Natural killer cell (primary cell): ENCODE measurements at regions not wholly inside any gene's neighbourhood (a gene's known extent, or its start where the extent isn't known, plus 50 kb on each side); places are given as distances from the start of the nearest gene placed in this dataset.
"Not testable (repeated sequence)": the region's sequence is repeated elsewhere in the genome, so short reads cannot be mapped to it uniquely, and the experiment has no call there.

Experiments used
- ATAC-seq, 3 donors: fragments of 150-1000 bp in 2 of 3; fragments of 200-7000 bp in 1 of 3; cut with Tn5 transposase; 1 replicate in 1 of 3; 2 replicates in 2 of 3; pipeline ENCODE4 v1.10.0; 2021; ENCODE audit warnings: mild to moderate bottlenecking in 2 of 3, moderate library complexity in 2 of 3
- DNase-seq, 2 donors: peaks; one replicate each; pipeline versions ENCODE4 v3.0.0 to v3.0.0-alpha.2; 2013 to 2021; ENCODE audit warnings: mixed read lengths in 1 of 2
- H3K27ac ChIP-seq: one replicate; pipeline ENCODE4 v1.5.1; 2013; ENCODE audit warnings: mild to moderate bottlenecking, low read length
- H3K27me3 ChIP-seq: one replicate; pipeline ENCODE4 v1.6.1; 2013; ENCODE audit warnings: low read length; ENCODE audit not compliant: control insufficient read depth, insufficient read depth
- H3K36me3 ChIP-seq: one replicate; pipeline ENCODE4 v1.6.1; 2013; ENCODE audit warnings: low read length; ENCODE audit not compliant: control insufficient read depth, insufficient read depth
- H3K4me1 ChIP-seq: one replicate; pipeline ENCODE4 v1.6.1; 2013; ENCODE audit warnings: low read length; ENCODE audit not compliant: control insufficient read depth, insufficient read depth
- H3K4me3 ChIP-seq: one replicate; pipeline ENCODE4 v1.5.1; 2013; ENCODE audit warnings: low read length
- H3K9me3 ChIP-seq: one replicate; pipeline ENCODE4 v1.6.1; 2013; ENCODE audit warnings: low read length; ENCODE audit not compliant: control insufficient read depth, insufficient read depth
- H3K27ac Mint-ChIP-seq, 2 donors: one replicate each; pipeline ENCODE4 v1.8.0; 2022; ENCODE audit warnings: mild to moderate bottlenecking in 2 of 2, mixed read lengths in 2 of 2, moderate library complexity in 1 of 2
- H3K27me3 Mint-ChIP-seq, 2 donors: one replicate each; pipeline ENCODE4 v1.8.0; 2022; ENCODE audit warnings: low read depth in 2 of 2, mixed read lengths in 2 of 2
- H3K36me3 Mint-ChIP-seq: one replicate; pipeline ENCODE4 v1.8.0; 2022; ENCODE audit warnings: mixed read lengths
- H3K4me1 Mint-ChIP-seq, 2 donors: one replicate each; pipeline ENCODE4 v1.8.0; 2022; ENCODE audit warnings: mixed read lengths in 2 of 2
- H3K4me3 Mint-ChIP-seq: one replicate; pipeline ENCODE4 v1.8.0; 2022; ENCODE audit warnings: mild to moderate bottlenecking, moderate library complexity, mixed read lengths
- H3K9me3 Mint-ChIP-seq, 2 donors: one replicate each; pipeline ENCODE4 v1.8.0; 2022; ENCODE audit warnings: mixed read lengths in 2 of 2
- WGBS: methylation state at CpG from one replicate; pipeline ENCODE4 v1.1.7; 2013; ENCODE audit warnings: missing lambda C conversion rate; ENCODE audit not compliant: insufficient coverage; 5-methylcytosine and 5-hydroxymethylcytosine counted together
- intact Hi-C: fragments of 100-400 bp; cut with micrococcal nuclease; formaldehyde crosslinking; loops from one replicate; pipeline ENCODE4 v1.14.2; 2022
- TF ChIP-seq, protein P1 (sequence below): fragments of 200-600 bp; IDR thresholded peaks from one replicate; pipeline ENCODE4 v1.8.0; 2022; ENCODE audit warnings: antibody characterized with exemption

DNA sequence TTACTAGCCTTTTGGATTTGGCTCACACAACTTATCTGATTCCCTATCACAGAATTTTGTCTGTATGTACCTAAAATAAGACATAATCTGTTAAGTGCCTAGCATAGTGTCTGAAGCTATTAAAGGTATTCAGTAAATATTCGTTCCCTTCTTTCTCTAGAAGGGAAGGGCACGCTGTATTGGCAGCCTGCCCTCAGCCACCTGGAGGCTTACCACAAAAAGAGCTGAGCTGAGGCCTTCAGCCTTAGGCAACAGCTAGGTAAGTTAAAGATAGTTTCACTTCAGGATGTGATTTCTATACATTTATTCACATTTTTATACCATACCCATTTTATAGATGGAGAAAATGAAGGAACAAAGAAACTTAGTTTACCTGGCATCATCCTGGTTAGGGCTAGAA, 400.0 kb upstream of the LCORL start:
- H3K36me3 Mint-ChIP-seq = no peaks in the 10 kb centered on the region
- H3K4me1 Mint-ChIP-seq = no peaks in the 10 kb centered on the region
- Histone ChIP-seq H3K9me3 (no peaks in the 10 kb centered on the region), H3K27me3 (no peaks in the 10 kb centered on the region), H3K4me1 (no peaks in the 10 kb centered on the region), H3K4me3 (no peak overlapping the region), H3K36me3 (no peaks in the 10 kb centered on the region), H3K27ac (no peak overlapping the region)
- no peak for DNase-seq
- H3K4me3 Mint-ChIP-seq = no peak overlapping the region
- intact Hi-C loops = no loop called here
- 80% methylated on average over 2 of the region's 2 CpGs for WGBS
- TF ChIP-seq, protein P1, sequence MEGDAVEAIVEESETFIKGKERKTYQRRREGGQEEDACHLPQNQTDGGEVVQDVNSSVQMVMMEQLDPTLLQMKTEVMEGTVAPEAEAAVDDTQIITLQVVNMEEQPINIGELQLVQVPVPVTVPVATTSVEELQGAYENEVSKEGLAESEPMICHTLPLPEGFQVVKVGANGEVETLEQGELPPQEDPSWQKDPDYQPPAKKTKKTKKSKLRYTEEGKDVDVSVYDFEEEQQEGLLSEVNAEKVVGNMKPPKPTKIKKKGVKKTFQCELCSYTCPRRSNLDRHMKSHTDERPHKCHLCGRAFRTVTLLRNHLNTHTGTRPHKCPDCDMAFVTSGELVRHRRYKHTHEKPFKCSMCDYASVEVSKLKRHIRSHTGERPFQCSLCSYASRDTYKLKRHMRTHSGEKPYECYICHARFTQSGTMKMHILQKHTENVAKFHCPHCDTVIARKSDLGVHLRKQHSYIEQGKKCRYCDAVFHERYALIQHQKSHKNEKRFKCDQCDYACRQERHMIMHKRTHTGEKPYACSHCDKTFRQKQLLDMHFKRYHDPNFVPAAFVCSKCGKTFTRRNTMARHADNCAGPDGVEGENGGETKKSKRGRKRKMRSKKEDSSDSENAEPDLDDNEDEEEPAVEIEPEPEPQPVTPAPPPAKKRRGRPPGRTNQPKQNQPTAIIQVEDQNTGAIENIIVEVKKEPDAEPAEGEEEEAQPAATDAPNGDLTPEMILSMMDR = no peak
- no peak overlapping the region for H3K27ac Mint-ChIP-seq
- no peaks in the 10 kb centered on the region for H3K27me3 Mint-ChIP-seq
- H3K9me3 Mint-ChIP-seq = peaks cover 3 to 8% of the 10 kb centered on the region in 2 donors
- no peak for ATAC-seq

DNA sequence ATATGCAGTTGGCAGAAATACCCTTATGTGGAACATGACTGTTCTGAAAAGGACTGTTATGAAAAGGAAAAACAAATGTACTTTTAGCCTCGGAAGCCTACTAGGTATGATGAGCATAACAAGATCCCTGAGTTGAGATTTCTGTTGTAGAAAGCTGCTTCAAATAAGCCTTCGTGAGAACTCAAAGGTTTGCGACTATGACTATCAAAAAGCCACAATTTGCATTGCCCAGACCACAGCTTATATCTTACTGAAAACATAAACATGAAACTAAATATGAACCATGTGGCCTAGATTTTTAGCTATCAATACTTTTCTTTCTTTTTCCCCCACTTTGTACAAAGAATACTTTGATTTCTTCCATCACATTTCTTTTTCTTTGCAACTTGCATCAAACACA, 398.2 kb upstream of the LCORL start:
- no peak overlapping the region for H3K4me3 Mint-ChIP-seq

DNA sequence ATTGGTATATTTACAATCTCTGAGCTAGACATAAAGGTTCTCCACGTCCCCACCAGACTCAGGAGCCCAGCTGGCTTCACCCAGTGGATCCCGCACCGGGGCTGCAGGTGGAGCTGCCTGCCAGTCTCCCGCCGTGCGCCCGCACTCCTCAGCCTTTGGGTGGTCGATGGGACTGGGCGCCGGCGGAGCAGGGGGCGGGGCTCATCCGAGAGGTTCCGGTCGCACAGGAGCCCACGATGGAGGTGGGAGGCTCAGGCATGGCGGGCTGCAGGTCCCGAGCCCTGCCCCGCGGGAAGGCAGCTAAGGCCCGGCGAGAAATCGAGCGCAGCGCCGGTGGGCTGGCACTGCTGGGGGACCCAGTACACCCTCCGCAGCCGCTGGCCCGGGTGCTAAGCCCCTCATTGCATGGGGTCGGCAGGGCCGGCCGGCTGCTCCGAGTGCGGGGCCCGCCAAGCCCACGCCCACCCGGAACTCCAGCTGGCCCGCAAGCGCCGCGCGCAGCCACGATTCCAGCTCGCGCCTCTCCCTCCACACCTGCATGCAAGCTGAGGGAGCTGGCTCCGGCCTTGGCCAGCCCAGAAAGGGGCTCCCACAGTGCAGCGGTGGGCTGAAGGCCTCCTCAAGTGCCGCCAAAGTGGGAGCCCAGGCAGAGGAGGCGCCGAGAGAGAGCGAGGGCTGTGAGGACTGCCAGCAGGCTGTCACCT, 396.8 kb upstream of the LCORL start:
- H3K27me3 Mint-ChIP-seq, intact Hi-C loops, H3K9me3 ChIP-seq, DNase-seq, H3K36me3 Mint-ChIP-seq, H3K9me3 Mint-ChIP-seq, H3K27ac ChIP-seq, H3K27ac Mint-ChIP-seq, H3K4me3 Mint-ChIP-seq, ATAC-seq, H3K27me3 ChIP-seq, H3K36me3 ChIP-seq, H3K4me1 Mint-ChIP-seq, H3K4me3 ChIP-seq, H3K4me1 ChIP-seq: not testable (repeated sequence)
- WGBS = 95% methylated on average over 51 of the region's 51 CpGs

More for the DNA sequence above, 398.2 kb upstream of the LCORL start:
- TF ChIP-seq, protein P1 = no peak
- Histone ChIP-seq H3K27ac (no peak overlapping the region), H3K4me1 (no peaks in the 10 kb centered on the region), H3K4me3 (no peak overlapping the region), H3K36me3 (no peaks in the 10 kb centered on the region), H3K9me3 (no peaks in the 10 kb centered on the region), H3K27me3 (no peaks in the 10 kb centered on the region)
- Mint-ChIP-seq H3K9me3 (peaks cover 3 to 10% of the 10 kb centered on the region in 2 donors), H3K4me1 (no peaks in the 10 kb centered on the region), H3K36me3 (no peaks in the 10 kb centered on the region), H3K27ac (no peak overlapping the region), H3K27me3 (no peaks in the 10 kb centered on the region)
- no peak for ATAC-seq
- WGBS = 87% methylated on average over 3 of the region's 3 CpGs
- DNase-seq = no peak
- intact Hi-C loops = no loop called here

DNA sequence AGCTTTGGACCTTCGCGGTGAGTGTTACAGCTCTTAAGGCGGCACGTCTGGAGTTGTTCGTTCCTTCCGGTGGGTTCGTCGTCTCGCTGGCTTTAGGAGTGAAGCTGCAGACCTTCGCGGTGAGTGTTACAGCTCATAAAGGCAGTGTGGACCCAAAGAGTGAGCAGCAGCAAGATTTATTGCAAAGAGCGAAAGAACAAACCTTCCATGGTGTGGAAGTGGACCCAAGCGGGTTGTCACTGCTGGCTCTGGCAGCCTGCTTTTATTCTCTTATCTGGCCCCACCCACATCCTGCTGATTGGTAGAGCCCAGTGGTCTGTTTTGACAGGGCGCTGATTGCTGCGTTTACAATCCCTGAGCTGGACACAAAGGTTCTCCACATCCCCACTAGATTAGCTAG, 396.1 kb upstream of the LCORL start:
- H3K4me3 ChIP-seq, H3K27me3 Mint-ChIP-seq, H3K36me3 Mint-ChIP-seq, H3K4me1 ChIP-seq, H3K4me1 Mint-ChIP-seq, H3K9me3 ChIP-seq, H3K4me3 Mint-ChIP-seq, H3K9me3 Mint-ChIP-seq, ATAC-seq, DNase-seq, H3K27me3 ChIP-seq, intact Hi-C loops, H3K36me3 ChIP-seq, H3K27ac ChIP-seq, H3K27ac Mint-ChIP-seq: not testable (repeated sequence)
- 96% methylated on average over 15 of the region's 15 CpGs for WGBS
